Heart left ventricle (tissue), 13 donors: ENCODE measurements at regions not wholly inside any gene's neighbourhood (a gene's known extent, or its start where the extent isn't known, plus 50 kb on each side); places are given as distances from the start of the nearest gene placed in this dataset.

Experiments used
- POLR2A ChIP-seq, 2 donors: fragments of 450-650 bp; IDR thresholded peaks; one replicate each; pipeline ENCODE4 v1.6.1; 2017; ENCODE audit warnings: antibody characterized with exemption in 2 of 2, mild to moderate bottlenecking in 2 of 2, moderate library complexity in 2 of 2
- TF ChIP-seq, protein P1 (sequence below), 12 donors: fragments of 200-600 bp; sonication (generic) in 4 of 12; IDR thresholded peaks; one replicate each; pipeline versions ENCODE4 v1.5.0 to v1.8.0; 2018 to 2022; ENCODE audit warnings: antibody characterized with exemption in 12 of 12, mild to moderate bottlenecking in 5 of 12
- donor health status: ischemic (EF 13 %, LVEDD 7.1; RV severe dilation, severe dysfunction).
- donor health status: DM: no; HTN: yes; CAD: no.
- donor health status: DM: no; HTN: no; CAD: no.
- donor health status: ischemic (EF 25% LVEDD 6.9; RV normal size, moderate dysfunction).
- donor health status: ischemic (EF 25% LVEDD 5.7; RV mildly dilated, moderate dysfunction).
- donor health status: ischemic (EF 35%, LVEDD 5.7; RV mildly dilated, moderate dysfunction).
- donor health status: nonischemic (EF 11% LVEDD 7.7; RV severe dilation, severe dysfunction).
- donor health status: DM: yes; HTN: yes; CAD: no.
- donor health status: PGD.
- donor health status: ischemic (EF 29% LVEDD 5.4; RV normal size, mild dysfunction).
- donor health status: nonischemic (EF 23%, LVEDD 6.1; RV moderate dilation, normal function).

DNA sequence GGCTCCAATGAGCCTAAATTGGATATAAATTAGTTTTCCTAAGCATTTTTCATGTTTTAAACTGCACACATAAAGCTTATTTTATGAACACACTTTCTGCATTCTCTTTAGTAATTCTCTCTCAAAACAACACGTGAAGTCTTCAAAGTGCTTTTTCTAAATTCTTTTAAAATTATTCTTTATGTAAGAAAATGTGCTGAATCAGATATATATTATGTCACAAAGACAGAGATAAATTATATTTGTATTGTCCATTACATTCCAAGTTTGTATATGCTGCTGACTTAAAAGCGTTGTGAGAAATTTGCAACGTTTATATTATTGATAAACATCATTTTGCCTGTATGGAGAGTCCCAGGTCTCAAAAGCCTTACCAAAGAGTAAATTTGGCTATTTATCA is 465.2 kb downstream of the BCAT1 start:
- TF ChIP-seq POLR2A (IDR thresholded peaks at IDR 0.05) = no peak
- TF ChIP-seq, protein P1, sequence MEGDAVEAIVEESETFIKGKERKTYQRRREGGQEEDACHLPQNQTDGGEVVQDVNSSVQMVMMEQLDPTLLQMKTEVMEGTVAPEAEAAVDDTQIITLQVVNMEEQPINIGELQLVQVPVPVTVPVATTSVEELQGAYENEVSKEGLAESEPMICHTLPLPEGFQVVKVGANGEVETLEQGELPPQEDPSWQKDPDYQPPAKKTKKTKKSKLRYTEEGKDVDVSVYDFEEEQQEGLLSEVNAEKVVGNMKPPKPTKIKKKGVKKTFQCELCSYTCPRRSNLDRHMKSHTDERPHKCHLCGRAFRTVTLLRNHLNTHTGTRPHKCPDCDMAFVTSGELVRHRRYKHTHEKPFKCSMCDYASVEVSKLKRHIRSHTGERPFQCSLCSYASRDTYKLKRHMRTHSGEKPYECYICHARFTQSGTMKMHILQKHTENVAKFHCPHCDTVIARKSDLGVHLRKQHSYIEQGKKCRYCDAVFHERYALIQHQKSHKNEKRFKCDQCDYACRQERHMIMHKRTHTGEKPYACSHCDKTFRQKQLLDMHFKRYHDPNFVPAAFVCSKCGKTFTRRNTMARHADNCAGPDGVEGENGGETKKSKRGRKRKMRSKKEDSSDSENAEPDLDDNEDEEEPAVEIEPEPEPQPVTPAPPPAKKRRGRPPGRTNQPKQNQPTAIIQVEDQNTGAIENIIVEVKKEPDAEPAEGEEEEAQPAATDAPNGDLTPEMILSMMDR (IDR thresholded peaks at IDR 0.05) = no peak
